Transverse colon (tissue), 4 donors: ENCODE measurements at regions not wholly inside any gene's neighbourhood (a gene's known extent, or its start where the extent isn't known, plus 50 kb on each side); places are given as distances from the start of the nearest gene placed in this dataset.

Source experiments
- CTCF ChIP-seq, 5 experiments: fragments of 200-600 bp in 3 of 5; fragments of 450-650 bp in 2 of 5; sonication (generic) in 3 of 5; IDR thresholded peaks; 1 replicate in 2 of 5; 2 replicates in 3 of 5; pipeline ENCODE4 v1.5.1; 2016 to 2017; ENCODE audit warnings: antibody characterized with exemption in 5 of 5, inconsistent platforms in 3 of 5, mild to moderate bottlenecking in 2 of 5, moderate library complexity in 1 of 5
- POLR2AphosphoS5 ChIP-seq, 3 donors: sonication (generic); formaldehyde crosslinking; IDR thresholded peaks; one replicate each; pipeline ENCODE4 v1.6.1; 2016; ENCODE audit warnings: antibody characterized with exemption in 3 of 3

GRCh38 chr1:190597294-190597693, 119.6 kb upstream of the BRINP3 start:
- TF ChIP-seq POLR2AphosphoS5 (IDR thresholded peaks at IDR 0.05): peak in 1 of 3 donors; percentile 14
- TF ChIP-seq CTCF (IDR thresholded peaks at IDR 0.05): no peak
